Hepatocyte (in vitro differentiated cells): ENCODE measurements at regions not wholly inside any gene's neighbourhood (a gene's known extent, or its start where the extent isn't known, plus 50 kb on each side); places are given as distances from the start of the nearest gene placed in this dataset.

Source experiments
- DNase-seq: peaks from one replicate; pipeline ENCODE4 v3.0.0-alpha.2; 2016; ENCODE audit warnings: low spot score
- H2AFZ ChIP-seq: fragments of 200-600 bp; sonication (generic); 2 replicates; pipeline ENCODE4 v1.6.0; 2016; ENCODE audit warnings: antibody characterized with exemption, mild to moderate bottlenecking
- H3K27ac ChIP-seq: fragments of 200-600 bp; sonication (generic); 2 replicates; pipeline ENCODE4 v1.5.1; 2016; ENCODE audit warnings: mild to moderate bottlenecking
- H3K27me3 ChIP-seq: fragments of 200-600 bp; sonication (generic); 2 replicates; pipeline ENCODE4 v1.6.1; 2016
- H3K36me3 ChIP-seq: fragments of 200-600 bp; sonication (generic); replicated peaks from 2 replicates; pipeline ENCODE4 v1.5.1; 2016; ENCODE audit warnings: low read depth; ENCODE audit not compliant: insufficient read depth
- H3K4me1 ChIP-seq: fragments of 200-600 bp; sonication (generic); 2 replicates; pipeline ENCODE4 v1.5.1; 2016; ENCODE audit warnings: mild to moderate bottlenecking, moderate library complexity; ENCODE audit not compliant: insufficient read depth
- H3K4me2 ChIP-seq: fragments of 200-600 bp; sonication (generic); 2 replicates; pipeline ENCODE4 v1.6.0; 2016
- H3K4me3 ChIP-seq: fragments of 200-600 bp; sonication (generic); 2 replicates; pipeline ENCODE4 v1.5.1; 2016; ENCODE audit warnings: mild to moderate bottlenecking
- H3K79me2 ChIP-seq: fragments of 200-600 bp; sonication (generic); 2 replicates; pipeline ENCODE4 v1.6.0; 2017; ENCODE audit warnings: mild to moderate bottlenecking
- H3K9me2 ChIP-seq: fragments of 200-600 bp; sonication (generic); replicated peaks from 2 replicates; pipeline ENCODE4 v1.6.0; 2017; ENCODE audit warnings: mild to moderate bottlenecking; ENCODE audit not compliant: insufficient read depth
- H3K9me3 ChIP-seq: fragments of 200-600 bp; sonication (generic); 2 replicates; pipeline ENCODE4 v1.5.1; 2016; ENCODE audit warnings: low read depth, mild to moderate bottlenecking
- H4K20me1 ChIP-seq: fragments of 200-600 bp; sonication (generic); 2 replicates; pipeline ENCODE4 v1.6.0; 2016; ENCODE audit warnings: mild to moderate bottlenecking; ENCODE audit not compliant: insufficient read depth, poor library complexity, severe bottlenecking
- EZH2 ChIP-seq: fragments of 200-600 bp; sonication (generic); IDR thresholded peaks from 2 replicates; pipeline ENCODE4 v1.6.1; 2016; ENCODE audit warnings: antibody characterized with exemption, mild to moderate bottlenecking, borderline replicate concordance
- EZH2phosphoT487 ChIP-seq: fragments of 200-600 bp; sonication (generic); IDR thresholded peaks from one replicate; pipeline ENCODE4 v1.6.1; 2018; ENCODE audit warnings: antibody characterized with exemption, mild to moderate bottlenecking, low read depth, moderate library complexity; ENCODE audit not compliant: unreplicated experiment, severe bottlenecking
- WGBS: methylation state at CpG from one replicate; pipeline ENCODE4 v1.1.6; 2016; ENCODE audit warnings: low lambda C conversion rate; ENCODE audit errors: missing lambda C conversion rate; 5-methylcytosine and 5-hydroxymethylcytosine counted together
- TF ChIP-seq, protein P1 (sequence below): fragments of 200-600 bp; sonication (generic); IDR thresholded peaks from 2 replicates; pipeline ENCODE4 v1.5.1; 2016; ENCODE audit warnings: antibody characterized with exemption, mild to moderate bottlenecking; ENCODE audit not compliant: poor library complexity

DNA sequence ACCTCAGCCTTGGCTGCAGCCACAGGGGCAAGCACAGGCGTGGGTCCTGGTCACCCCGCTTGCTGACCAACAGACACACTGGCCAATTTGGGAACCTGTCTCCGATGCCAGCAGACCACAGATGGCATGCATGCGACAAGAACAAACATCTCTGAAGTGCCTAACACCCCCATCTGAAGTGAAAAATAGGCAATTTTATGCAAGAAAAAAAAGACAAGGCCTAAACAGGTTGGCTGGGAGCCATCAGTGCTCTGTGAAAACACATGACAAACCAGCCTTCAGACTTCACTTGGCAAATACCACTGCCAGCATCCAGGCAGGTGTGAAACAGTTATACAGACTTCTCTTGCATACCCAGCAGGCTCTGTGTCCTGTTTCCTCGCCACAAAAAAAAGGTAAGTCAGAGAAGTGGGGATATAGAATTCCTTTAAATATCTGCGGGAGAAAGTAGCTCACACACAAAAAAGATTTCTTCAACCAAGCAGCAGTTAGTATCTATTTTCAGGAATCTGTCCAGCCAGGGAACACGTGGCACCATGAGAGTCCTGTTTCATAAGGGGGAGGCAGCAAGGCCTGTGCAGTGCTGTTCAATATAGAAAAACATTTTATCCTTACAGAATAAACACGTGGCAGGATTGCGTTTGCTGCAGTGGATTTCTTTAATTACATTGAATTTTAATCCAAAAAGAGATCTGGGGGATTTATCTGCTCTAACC lies 293.4 kb upstream of the MKLN1 start:
- Histone ChIP-seq H3K79me2 (no peaks in the 10 kb centered on the region), H3K27ac (no peak overlapping the region), H3K9me2 (no peaks in the 10 kb centered on the region), H3K27me3 (no peaks in the 10 kb centered on the region), H4K20me1 (peaks cover 3% of the 10 kb centered on the region), H3K4me2 (no peak overlapping the region), H3K4me1 (no peaks in the 10 kb centered on the region), H3K36me3 (no peaks in the 10 kb centered on the region), H3K4me3 (no peak overlapping the region), H2AFZ (no peak overlapping the region), H3K9me3 (no peaks in the 10 kb centered on the region)
- 94% methylated on average over 9 of the region's 9 CpGs for WGBS
- DNase-seq = no peak
- no peak for TF ChIP-seq EZH2phosphoT487
- TF ChIP-seq, protein P1, sequence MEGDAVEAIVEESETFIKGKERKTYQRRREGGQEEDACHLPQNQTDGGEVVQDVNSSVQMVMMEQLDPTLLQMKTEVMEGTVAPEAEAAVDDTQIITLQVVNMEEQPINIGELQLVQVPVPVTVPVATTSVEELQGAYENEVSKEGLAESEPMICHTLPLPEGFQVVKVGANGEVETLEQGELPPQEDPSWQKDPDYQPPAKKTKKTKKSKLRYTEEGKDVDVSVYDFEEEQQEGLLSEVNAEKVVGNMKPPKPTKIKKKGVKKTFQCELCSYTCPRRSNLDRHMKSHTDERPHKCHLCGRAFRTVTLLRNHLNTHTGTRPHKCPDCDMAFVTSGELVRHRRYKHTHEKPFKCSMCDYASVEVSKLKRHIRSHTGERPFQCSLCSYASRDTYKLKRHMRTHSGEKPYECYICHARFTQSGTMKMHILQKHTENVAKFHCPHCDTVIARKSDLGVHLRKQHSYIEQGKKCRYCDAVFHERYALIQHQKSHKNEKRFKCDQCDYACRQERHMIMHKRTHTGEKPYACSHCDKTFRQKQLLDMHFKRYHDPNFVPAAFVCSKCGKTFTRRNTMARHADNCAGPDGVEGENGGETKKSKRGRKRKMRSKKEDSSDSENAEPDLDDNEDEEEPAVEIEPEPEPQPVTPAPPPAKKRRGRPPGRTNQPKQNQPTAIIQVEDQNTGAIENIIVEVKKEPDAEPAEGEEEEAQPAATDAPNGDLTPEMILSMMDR = no peak

DNA sequence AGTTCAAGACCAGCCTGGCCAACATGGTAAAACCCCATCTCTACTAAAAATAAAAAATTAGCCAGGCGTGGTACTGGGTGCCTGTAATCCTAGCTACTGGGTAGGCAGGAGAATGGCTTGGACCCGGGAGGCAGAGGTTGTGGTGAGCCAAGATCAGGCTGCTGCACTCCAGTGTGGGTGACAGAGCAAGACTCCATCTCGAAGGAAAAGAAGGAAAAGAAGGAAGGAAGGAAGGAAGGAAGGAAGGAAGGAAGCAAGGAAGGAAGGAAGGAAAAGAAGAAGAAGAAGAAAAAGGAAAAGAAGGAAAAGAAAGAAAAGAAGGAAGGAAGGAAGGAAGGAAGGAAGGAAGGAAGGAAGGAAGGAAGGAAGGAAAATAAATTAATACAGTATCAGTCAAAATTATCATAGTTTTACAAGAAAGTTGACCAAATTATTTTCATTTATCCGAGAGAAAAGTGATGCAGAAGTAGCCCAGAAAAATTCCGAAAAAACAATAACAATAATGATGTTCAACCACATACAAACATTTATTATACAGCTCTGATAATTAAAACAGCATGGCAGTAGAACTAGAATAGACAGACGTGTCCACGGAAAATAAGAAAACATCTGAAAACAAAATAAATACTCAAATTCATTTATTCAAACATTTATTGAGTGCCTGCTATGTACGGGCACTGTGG lies 292.4 kb upstream of the MKLN1 start:
- Histone ChIP-seq H3K79me2 (no peaks in the 10 kb centered on the region), H3K4me3 (no peak overlapping the region), H3K36me3 (no peaks in the 10 kb centered on the region), H3K4me2 (no peak overlapping the region), H3K9me2 (no peaks in the 10 kb centered on the region), H3K27me3 (no peaks in the 10 kb centered on the region), H3K27ac (no peak overlapping the region), H3K9me3 (no peaks in the 10 kb centered on the region), H4K20me1 (peaks cover 3% of the 10 kb centered on the region), H3K4me1 (no peaks in the 10 kb centered on the region), H2AFZ (no peak overlapping the region)
- 90% methylated on average over 8 of the region's 8 CpGs for WGBS
- no peak for DNase-seq
- TF ChIP-seq, protein P1 = no peak
- TF ChIP-seq EZH2 (no peak), EZH2phosphoT487 (no peak)

DNA sequence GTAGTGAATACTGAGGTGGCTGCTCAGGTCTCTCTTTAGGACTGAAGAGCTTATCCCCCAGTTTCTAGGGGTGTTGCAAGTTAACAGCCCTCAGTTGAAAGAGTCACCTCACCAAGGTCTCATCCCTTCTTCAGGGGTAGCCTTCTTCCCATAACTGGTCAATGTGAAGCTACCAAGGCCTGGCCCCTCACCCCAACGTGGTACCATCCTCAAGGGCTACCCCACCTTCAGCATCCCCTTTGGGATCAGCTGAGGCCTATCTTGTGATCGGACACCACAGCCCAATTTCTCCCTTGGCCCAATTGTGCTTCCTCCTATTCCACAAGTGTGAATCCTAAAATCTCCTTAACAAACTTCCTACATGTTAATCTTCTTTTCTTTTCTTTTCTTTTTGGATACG lies 289.5 kb upstream of the MKLN1 start:
- no peaks in the 10 kb centered on the region for H3K27me3 ChIP-seq
- DNase-seq = no peak
- no peaks in the 10 kb centered on the region for H3K9me3 ChIP-seq
- 91% methylated on average over 3 of the region's 3 CpGs for WGBS
- no peaks in the 10 kb centered on the region for H3K4me1 ChIP-seq
- H3K36me3 ChIP-seq = no peaks in the 10 kb centered on the region
- H3K4me3 ChIP-seq = no peak overlapping the region
- no peak overlapping the region for H3K27ac ChIP-seq
- H3K79me2 ChIP-seq = no peaks in the 10 kb centered on the region
- TF ChIP-seq, protein P1 = no peak
- TF ChIP-seq EZH2 (no peak), EZH2phosphoT487 (no peak)
- H4K20me1 ChIP-seq = peaks cover 3% of the 10 kb centered on the region
- no peak overlapping the region for H3K4me2 ChIP-seq
- no peaks in the 10 kb centered on the region for H3K9me2 ChIP-seq
- H2AFZ ChIP-seq = no peak overlapping the region
